HCT116 (cell line): ENCODE measurements at regions not wholly inside any gene's neighbourhood (a gene's known extent, or its start where the extent isn't known, plus 50 kb on each side); places are given as distances from the start of the nearest gene placed in this dataset.

ENCODE experiments used
- FOSL1 ChIP-seq: IDR thresholded peaks from 2 replicates; pipeline ENCODE4 v1.6.1; 2012; ENCODE audit warnings: low read depth
- POLR2AphosphoS5 ChIP-seq: IDR thresholded peaks from 2 replicates; pipeline ENCODE4 v1.6.1; 2011; ENCODE audit warnings: mild to moderate bottlenecking, low read depth, low read length, moderate library complexity
- ZFX ChIP-seq: fragments of 450-650 bp; IDR thresholded peaks from 2 replicates; pipeline ENCODE4 v1.6.1; 2017
- TF ChIP-seq, protein P1 (sequence below): IDR thresholded peaks from 2 replicates; pipeline ENCODE4 v1.6.1; 2012
- TF ChIP-seq, protein P2 (sequence below): IDR thresholded peaks from 2 replicates; pipeline ENCODE4 v1.6.1; 2012; ENCODE audit warnings: low read depth
- TF ChIP-seq, protein P3 (sequence below), 3 experiments: fragments of 200-600 bp in 1 of 3; sonication (generic) in 1 of 3; IDR thresholded peaks in 2 of 3; conservative IDR thresholded peaks in 1 of 3; 2 replicates each; pipeline ENCODE4 v1.5.1; 2012 to 2017; ENCODE audit warnings: low read depth in 2 of 3, low read length in 2 of 3, antibody characterized with exemption in 1 of 3, borderline replicate concordance in 1 of 3, control low read depth in 1 of 3, mild to moderate bottlenecking in 1 of 3, mixed read lengths in 1 of 3, mixed run types in 1 of 3, moderate library complexity in 1 of 3; ENCODE audit not compliant: insufficient read depth in 1 of 3

DNA sequence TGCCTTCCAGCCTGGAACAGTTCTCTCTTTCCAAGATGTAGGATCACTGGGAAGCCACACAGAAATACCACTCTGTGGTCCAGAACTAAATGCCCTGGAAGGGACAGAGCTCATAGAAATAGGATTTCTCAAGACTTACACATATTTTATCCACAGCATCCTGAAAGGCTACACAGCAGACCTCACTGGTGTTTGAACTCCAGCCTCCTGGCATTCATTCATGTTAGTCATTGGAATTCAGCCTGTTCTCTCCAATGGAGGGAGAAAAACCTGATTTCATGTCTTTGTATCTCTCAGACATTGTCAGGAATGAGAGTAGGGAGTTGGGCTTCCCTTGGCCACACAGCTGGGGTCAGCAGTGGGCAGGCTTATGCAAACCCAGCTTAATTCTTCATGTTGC lies 121.1 kb upstream of the PPP2R3A start:
- TF ChIP-seq, protein P1, sequence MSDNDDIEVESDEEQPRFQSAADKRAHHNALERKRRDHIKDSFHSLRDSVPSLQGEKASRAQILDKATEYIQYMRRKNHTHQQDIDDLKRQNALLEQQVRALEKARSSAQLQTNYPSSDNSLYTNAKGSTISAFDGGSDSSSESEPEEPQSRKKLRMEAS = no peak
- TF ChIP-seq, protein P2, sequence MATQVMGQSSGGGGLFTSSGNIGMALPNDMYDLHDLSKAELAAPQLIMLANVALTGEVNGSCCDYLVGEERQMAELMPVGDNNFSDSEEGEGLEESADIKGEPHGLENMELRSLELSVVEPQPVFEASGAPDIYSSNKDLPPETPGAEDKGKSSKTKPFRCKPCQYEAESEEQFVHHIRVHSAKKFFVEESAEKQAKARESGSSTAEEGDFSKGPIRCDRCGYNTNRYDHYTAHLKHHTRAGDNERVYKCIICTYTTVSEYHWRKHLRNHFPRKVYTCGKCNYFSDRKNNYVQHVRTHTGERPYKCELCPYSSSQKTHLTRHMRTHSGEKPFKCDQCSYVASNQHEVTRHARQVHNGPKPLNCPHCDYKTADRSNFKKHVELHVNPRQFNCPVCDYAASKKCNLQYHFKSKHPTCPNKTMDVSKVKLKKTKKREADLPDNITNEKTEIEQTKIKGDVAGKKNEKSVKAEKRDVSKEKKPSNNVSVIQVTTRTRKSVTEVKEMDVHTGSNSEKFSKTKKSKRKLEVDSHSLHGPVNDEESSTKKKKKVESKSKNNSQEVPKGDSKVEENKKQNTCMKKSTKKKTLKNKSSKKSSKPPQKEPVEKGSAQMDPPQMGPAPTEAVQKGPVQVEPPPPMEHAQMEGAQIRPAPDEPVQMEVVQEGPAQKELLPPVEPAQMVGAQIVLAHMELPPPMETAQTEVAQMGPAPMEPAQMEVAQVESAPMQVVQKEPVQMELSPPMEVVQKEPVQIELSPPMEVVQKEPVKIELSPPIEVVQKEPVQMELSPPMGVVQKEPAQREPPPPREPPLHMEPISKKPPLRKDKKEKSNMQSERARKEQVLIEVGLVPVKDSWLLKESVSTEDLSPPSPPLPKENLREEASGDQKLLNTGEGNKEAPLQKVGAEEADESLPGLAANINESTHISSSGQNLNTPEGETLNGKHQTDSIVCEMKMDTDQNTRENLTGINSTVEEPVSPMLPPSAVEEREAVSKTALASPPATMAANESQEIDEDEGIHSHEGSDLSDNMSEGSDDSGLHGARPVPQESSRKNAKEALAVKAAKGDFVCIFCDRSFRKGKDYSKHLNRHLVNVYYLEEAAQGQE = no peak
- TF ChIP-seq FOSL1 (no peak), POLR2AphosphoS5 (no peak), ZFX (no peak)
- TF ChIP-seq, protein P3, sequence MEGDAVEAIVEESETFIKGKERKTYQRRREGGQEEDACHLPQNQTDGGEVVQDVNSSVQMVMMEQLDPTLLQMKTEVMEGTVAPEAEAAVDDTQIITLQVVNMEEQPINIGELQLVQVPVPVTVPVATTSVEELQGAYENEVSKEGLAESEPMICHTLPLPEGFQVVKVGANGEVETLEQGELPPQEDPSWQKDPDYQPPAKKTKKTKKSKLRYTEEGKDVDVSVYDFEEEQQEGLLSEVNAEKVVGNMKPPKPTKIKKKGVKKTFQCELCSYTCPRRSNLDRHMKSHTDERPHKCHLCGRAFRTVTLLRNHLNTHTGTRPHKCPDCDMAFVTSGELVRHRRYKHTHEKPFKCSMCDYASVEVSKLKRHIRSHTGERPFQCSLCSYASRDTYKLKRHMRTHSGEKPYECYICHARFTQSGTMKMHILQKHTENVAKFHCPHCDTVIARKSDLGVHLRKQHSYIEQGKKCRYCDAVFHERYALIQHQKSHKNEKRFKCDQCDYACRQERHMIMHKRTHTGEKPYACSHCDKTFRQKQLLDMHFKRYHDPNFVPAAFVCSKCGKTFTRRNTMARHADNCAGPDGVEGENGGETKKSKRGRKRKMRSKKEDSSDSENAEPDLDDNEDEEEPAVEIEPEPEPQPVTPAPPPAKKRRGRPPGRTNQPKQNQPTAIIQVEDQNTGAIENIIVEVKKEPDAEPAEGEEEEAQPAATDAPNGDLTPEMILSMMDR (IDR thresholded peaks at IDR 0.05 in 2 of 3, conservative IDR thresholded peaks at IDR 0.05 in 1 of 3; ENCODE audit: borderline replicate concordance in 1 of 3, insufficient read depth in 1 of 3, low read depth in 2 of 3, low read length in 2 of 3) = no peak
